ENCODE measurements at regions not wholly inside any gene's neighbourhood (a gene's known extent, or its start where the extent isn't known, plus 50 kb on each side); places are given as distances from the start of the nearest gene placed in this dataset.

- TF ChIP-seq CTCF (IDR thresholded peaks at IDR 0.05; ENCODE audit: borderline replicate concordance, extremely low read depth, insufficient read depth) = no peak
- DNase-seq (no peak), FAIRE-seq (no peak)
- intact Hi-C loops (cut with DNase I) = no loop called here
- no peak overlapping the region for H3K27ac ChIP-seq (ENCODE audit: low read depth in 2 of 2, low read length in 2 of 2)
- peaks cover 0 to 7% (median 0%) of the 10 kb centered on the region in 3 donors for H3K9me3 ChIP-seq (ENCODE audit: control insufficient read depth in 2 of 3, insufficient read depth in 1 of 3, low read length in 3 of 3)
- H3K36me3 ChIP-seq (ENCODE audit: control insufficient read depth in 2 of 3, insufficient read depth in 3 of 3, low read length in 3 of 3) = no peaks in the 10 kb centered on the region
- no peak overlapping the region for H3K4me3 ChIP-seq (ENCODE audit: low read length in 3 of 3)
- no peaks in the 10 kb centered on the region for H3K27me3 ChIP-seq (ENCODE audit: control insufficient read depth, insufficient read depth, low read length)
- H3K4me1 ChIP-seq (ENCODE audit: control insufficient read depth in 2 of 3, insufficient read depth in 2 of 3, low read depth in 1 of 3, low read length in 3 of 3) = peaks cover 0 to 3% (median 0%) of the 10 kb centered on the region in 3 donors
- no peak overlapping the region for H3K9ac ChIP-seq (ENCODE audit: low read length in 3 of 3)
Observed at GRCh38 chr3:184651904-184652303, 60.0 kb downstream of the MAGEF1 start.

- Histone ChIP-seq H3K9me3 (ENCODE audit: control insufficient read depth in 2 of 3, insufficient read depth in 1 of 3, low read length in 3 of 3) (no peaks in the 10 kb centered on the region), H3K27me3 (ENCODE audit: control insufficient read depth, insufficient read depth, low read length) (no peaks in the 10 kb centered on the region), H3K27ac (ENCODE audit: low read depth in 2 of 2, low read length in 2 of 2) (no peak overlapping the region), H3K4me3 (ENCODE audit: low read length in 3 of 3) (no peak overlapping the region), H3K4me1 (ENCODE audit: control insufficient read depth in 2 of 3, insufficient read depth in 2 of 3, low read depth in 1 of 3, low read length in 3 of 3) (no peaks in the 10 kb centered on the region), H3K36me3 (ENCODE audit: control insufficient read depth in 2 of 3, insufficient read depth in 3 of 3, low read length in 3 of 3) (no peaks in the 10 kb centered on the region), H3K9ac (ENCODE audit: low read length in 3 of 3) (no peak overlapping the region)
- FAIRE-seq = no peak
- intact Hi-C loops (cut with DNase I) = no loop called here
- peak in 4 of 5 donors; percentile 71 to 95 (median 82) for DNase-seq
- no peak for TF ChIP-seq CTCF (IDR thresholded peaks at IDR 0.05; ENCODE audit: borderline replicate concordance, extremely low read depth, insufficient read depth)
Observed at GRCh38 chr3:184648636-184649035, 63.2 kb downstream of the MAGEF1 start.

GRCh38 chr3:184647405-184647936, 64.4 kb downstream of the MAGEF1 start:
- Histone ChIP-seq H3K4me1 (ENCODE audit: control insufficient read depth in 2 of 3, insufficient read depth in 2 of 3, low read depth in 1 of 3, low read length in 3 of 3) (no peaks in the 10 kb centered on the region), H3K27ac (ENCODE audit: low read depth in 2 of 2, low read length in 2 of 2) (no peak overlapping the region), H3K9me3 (ENCODE audit: control insufficient read depth in 2 of 3, insufficient read depth in 1 of 3, low read length in 3 of 3) (no peaks in the 10 kb centered on the region), H3K27me3 (ENCODE audit: control insufficient read depth, insufficient read depth, low read length) (no peaks in the 10 kb centered on the region), H3K36me3 (ENCODE audit: control insufficient read depth in 2 of 3, insufficient read depth in 3 of 3, low read length in 3 of 3) (no peaks in the 10 kb centered on the region), H3K4me3 (ENCODE audit: low read length in 3 of 3) (no peak overlapping the region), H3K9ac (ENCODE audit: low read length in 3 of 3) (no peak overlapping the region)
- intact Hi-C loops (cut with DNase I) = no loop called here
- FAIRE-seq (no peak), DNase-seq (peak in 2 of 5 donors; percentile 40 to 86)
- no peak for TF ChIP-seq CTCF (IDR thresholded peaks at IDR 0.05; ENCODE audit: borderline replicate concordance, extremely low read depth, insufficient read depth)

- no peak for TF ChIP-seq CTCF (IDR thresholded peaks at IDR 0.05; ENCODE audit: borderline replicate concordance, extremely low read depth, insufficient read depth)
- FAIRE-seq = no peak
- H3K9me3 ChIP-seq (ENCODE audit: control insufficient read depth in 2 of 3, insufficient read depth in 1 of 3, low read length in 3 of 3) = no peaks in the 10 kb centered on the region
Observed at GRCh38 chr3:184645336-184645735, 66.5 kb downstream of the MAGEF1 start.

More at GRCh38 chr3:184645336-184645735, 66.5 kb downstream of the MAGEF1 start:
- Histone ChIP-seq H3K27me3 (ENCODE audit: control insufficient read depth, insufficient read depth, low read length) (no peaks in the 10 kb centered on the region), H3K36me3 (ENCODE audit: control insufficient read depth in 2 of 3, insufficient read depth in 3 of 3, low read length in 3 of 3) (no peaks in the 10 kb centered on the region), H3K9ac (ENCODE audit: low read length in 3 of 3) (no peak overlapping the region), H3K4me1 (ENCODE audit: control insufficient read depth in 2 of 3, insufficient read depth in 2 of 3, low read depth in 1 of 3, low read length in 3 of 3) (peaks cover 0 to 4% (median 0%) of the 10 kb centered on the region in 3 donors), H3K27ac (ENCODE audit: low read depth in 2 of 2, low read length in 2 of 2) (no peak overlapping the region), H3K4me3 (ENCODE audit: low read length in 3 of 3) (no peak overlapping the region)
- intact Hi-C loops (cut with DNase I) = no loop called here
- peak in 2 of 5 donors; percentile 32 to 38 for DNase-seq

Data from kidney (tissue), 13 donors.